ENCODE measurements at regions not wholly inside any gene's neighbourhood (a gene's known extent, or its start where the extent isn't known, plus 50 kb on each side); places are given as distances from the start of the nearest gene placed in this dataset.

- intact Hi-C loops (cut with DNase I, micrococcal nuclease): no loop called here
- no peak for ATAC-seq (ENCODE audit: poor library complexity)
- CTCF ChIA-PET: no interaction called here
- Histone ChIP-seq H3K9me3 (ENCODE audit: control insufficient read depth in 1 of 2, insufficient read depth in 1 of 2, low read length in 2 of 2) (no peaks in the 10 kb centered on the region), H3K36me3 (ENCODE audit: insufficient read depth, low read length) (no peaks in the 10 kb centered on the region), H3K4me3 (ENCODE audit: low read length) (no peak overlapping the region), H3K27ac (ENCODE audit: low read depth in 1 of 2, low read length in 2 of 2) (no peak overlapping the region), H3K4me1 (ENCODE audit: insufficient read depth, low read length) (no peaks in the 10 kb centered on the region), H3K27me3 (ENCODE audit: control insufficient read depth in 1 of 2, insufficient read depth in 2 of 2, low read length in 2 of 2) (no peaks in the 10 kb centered on the region)
- no peaks in the 10 kb centered on the region for H3K4me1 Mint-ChIP-seq (ENCODE audit: low read depth)
- no peaks in the 10 kb centered on the region for H3K27me3 Mint-ChIP-seq
- no peak overlapping the region for H3K4me3 Mint-ChIP-seq
- no peaks in the 10 kb centered on the region for H3K36me3 Mint-ChIP-seq (ENCODE audit: low read depth)
- TF ChIP-seq, protein P1, sequence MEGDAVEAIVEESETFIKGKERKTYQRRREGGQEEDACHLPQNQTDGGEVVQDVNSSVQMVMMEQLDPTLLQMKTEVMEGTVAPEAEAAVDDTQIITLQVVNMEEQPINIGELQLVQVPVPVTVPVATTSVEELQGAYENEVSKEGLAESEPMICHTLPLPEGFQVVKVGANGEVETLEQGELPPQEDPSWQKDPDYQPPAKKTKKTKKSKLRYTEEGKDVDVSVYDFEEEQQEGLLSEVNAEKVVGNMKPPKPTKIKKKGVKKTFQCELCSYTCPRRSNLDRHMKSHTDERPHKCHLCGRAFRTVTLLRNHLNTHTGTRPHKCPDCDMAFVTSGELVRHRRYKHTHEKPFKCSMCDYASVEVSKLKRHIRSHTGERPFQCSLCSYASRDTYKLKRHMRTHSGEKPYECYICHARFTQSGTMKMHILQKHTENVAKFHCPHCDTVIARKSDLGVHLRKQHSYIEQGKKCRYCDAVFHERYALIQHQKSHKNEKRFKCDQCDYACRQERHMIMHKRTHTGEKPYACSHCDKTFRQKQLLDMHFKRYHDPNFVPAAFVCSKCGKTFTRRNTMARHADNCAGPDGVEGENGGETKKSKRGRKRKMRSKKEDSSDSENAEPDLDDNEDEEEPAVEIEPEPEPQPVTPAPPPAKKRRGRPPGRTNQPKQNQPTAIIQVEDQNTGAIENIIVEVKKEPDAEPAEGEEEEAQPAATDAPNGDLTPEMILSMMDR (IDR thresholded peaks at IDR 0.05): no peak
- POLR2A ChIA-PET: no interaction called here
- peaks cover 12% of the 10 kb centered on the region for H3K9me3 Mint-ChIP-seq
- H3K27ac Mint-ChIP-seq: no peak overlapping the region
- no peak for DNase-seq
Measured at GRCh38 chr6:65908065-65908464, 201.0 kb upstream of the EYS start.

DNA sequence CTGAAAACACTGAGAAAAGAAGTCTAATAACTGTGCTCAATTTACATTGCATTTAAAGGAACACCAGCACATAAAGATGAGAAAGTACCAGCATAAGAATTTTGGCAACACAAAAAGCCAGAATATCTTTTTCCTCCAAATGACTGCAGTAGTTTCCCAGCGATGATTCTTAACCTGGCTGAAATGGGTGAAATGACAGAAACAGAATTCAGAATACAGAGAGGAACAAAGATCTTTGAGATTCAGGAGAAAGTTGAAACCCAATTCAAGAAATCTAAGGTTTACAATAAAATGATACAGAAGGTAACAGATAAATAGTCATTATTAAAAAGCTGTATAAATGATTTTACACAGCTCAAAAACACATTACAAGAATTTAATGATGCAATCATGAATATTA, 197.0 kb upstream of the EYS start:
- no peaks in the 10 kb centered on the region for H3K27me3 ChIP-seq (ENCODE audit: control insufficient read depth in 1 of 2, insufficient read depth in 2 of 2, low read length in 2 of 2)
- H3K4me1 ChIP-seq (ENCODE audit: insufficient read depth, low read length): no peaks in the 10 kb centered on the region
- no peak overlapping the region for H3K4me3 Mint-ChIP-seq
- CTCF ChIA-PET: no interaction called here
- H3K27ac Mint-ChIP-seq: no peak overlapping the region
- H3K4me3 ChIP-seq (ENCODE audit: low read length): no peak overlapping the region
- TF ChIP-seq, protein P1 (IDR thresholded peaks at IDR 0.05): no peak
- H3K27me3 Mint-ChIP-seq: no peaks in the 10 kb centered on the region
- H3K36me3 ChIP-seq (ENCODE audit: insufficient read depth, low read length): no peaks in the 10 kb centered on the region
- H3K9me3 Mint-ChIP-seq: peaks cover 20% of the 10 kb centered on the region
- no peak for DNase-seq
- POLR2A ChIA-PET: no interaction called here
- H3K4me1 Mint-ChIP-seq (ENCODE audit: low read depth): no peaks in the 10 kb centered on the region
- H3K36me3 Mint-ChIP-seq (ENCODE audit: low read depth): no peaks in the 10 kb centered on the region
- ATAC-seq (ENCODE audit: poor library complexity): no peak
- intact Hi-C loops (cut with DNase I, micrococcal nuclease): no loop called here
- no peak overlapping the region for H3K27ac ChIP-seq (ENCODE audit: low read depth in 1 of 2, low read length in 2 of 2)
- H3K9me3 ChIP-seq (ENCODE audit: control insufficient read depth in 1 of 2, insufficient read depth in 1 of 2, low read length in 2 of 2): no peaks in the 10 kb centered on the region

DNA sequence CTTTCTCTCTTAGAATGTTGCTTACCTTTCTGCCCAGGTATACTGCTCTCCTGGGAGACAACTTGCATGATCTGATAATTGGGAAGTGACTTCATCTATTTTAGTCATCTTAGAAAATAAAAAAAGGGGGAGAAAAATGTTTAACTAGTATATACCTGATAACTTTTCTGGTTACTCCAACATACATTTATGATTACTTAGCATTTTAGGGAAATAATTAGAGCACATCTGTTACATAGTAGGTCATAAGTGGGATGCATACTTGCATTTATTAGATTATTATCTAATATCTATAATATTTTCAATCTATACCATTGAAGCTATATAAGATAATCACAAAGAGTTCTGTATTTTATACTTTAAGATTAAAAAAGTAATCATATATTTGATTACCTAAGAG, 193.9 kb upstream of the EYS start:
- POLR2A ChIA-PET: no interaction called here
- TF ChIP-seq, protein P1 (IDR thresholded peaks at IDR 0.05): no peak
- intact Hi-C loops (cut with DNase I, micrococcal nuclease): no loop called here
- ATAC-seq (ENCODE audit: poor library complexity) (no peak), DNase-seq (no peak)
- H3K27ac ChIP-seq (ENCODE audit: low read depth in 1 of 2, low read length in 2 of 2): no peak overlapping the region
- no peak overlapping the region for H3K4me3 ChIP-seq (ENCODE audit: low read length)
- no peaks in the 10 kb centered on the region for H3K36me3 ChIP-seq (ENCODE audit: insufficient read depth, low read length)
- peaks cover 17% of the 10 kb centered on the region for H3K9me3 Mint-ChIP-seq
- H3K27ac Mint-ChIP-seq: no peak overlapping the region
- CTCF ChIA-PET: no interaction called here
- H3K9me3 ChIP-seq (ENCODE audit: control insufficient read depth in 1 of 2, insufficient read depth in 1 of 2, low read length in 2 of 2): peaks cover 4 to 5% of the 10 kb centered on the region in 2 experiments
- H3K4me3 Mint-ChIP-seq: no peak overlapping the region
- no peaks in the 10 kb centered on the region for H3K27me3 ChIP-seq (ENCODE audit: control insufficient read depth in 1 of 2, insufficient read depth in 2 of 2, low read length in 2 of 2)
- no peaks in the 10 kb centered on the region for H3K4me1 ChIP-seq (ENCODE audit: insufficient read depth, low read length)
- H3K4me1 Mint-ChIP-seq (ENCODE audit: low read depth): no peaks in the 10 kb centered on the region
- no peaks in the 10 kb centered on the region for H3K27me3 Mint-ChIP-seq
- H3K36me3 Mint-ChIP-seq (ENCODE audit: low read depth): no peaks in the 10 kb centered on the region
